ENCODE measurements at regions not wholly inside any gene's neighbourhood (a gene's known extent, or its start where the extent isn't known, plus 50 kb on each side); places are given as distances from the start of the nearest gene placed in this dataset.

- no peak for DNase-seq
Measured at GRCh38 chr13:39981056-39981455, 325.6 kb downstream of the COG6 start.

GRCh38 chr13:39982745-39983144 is 327.3 kb downstream of the COG6 start:
- no peak for DNase-seq

- DNase-seq: no peak
Measured at GRCh38 chr13:39985071-39985470, 329.6 kb downstream of the COG6 start.

GRCh38 chr13:39988351-39988750 is 332.9 kb downstream of the COG6 start:
- DNase-seq: no peak

- no peak for DNase-seq
Measured at GRCh38 chr13:39998166-39998565, 342.7 kb downstream of the COG6 start.

GRCh38 chr13:40002016-40002415 is 346.6 kb downstream of the COG6 start:
- DNase-seq: no peak

- no peak for DNase-seq
Measured at GRCh38 chr13:40013554-40013953, 358.1 kb downstream of the COG6 start.

GRCh38 chr13:40016953-40017660 is 361.6 kb downstream of the COG6 start:
- no peak for DNase-seq

- no peak for DNase-seq
Measured at GRCh38 chr13:40017662-40018262, 362.3 kb downstream of the COG6 start.

GRCh38 chr13:40023595-40024203 is 368.2 kb downstream of the COG6 start:
- DNase-seq: no peak

GRCh38 chr13:40024204-40024966 is 368.9 kb downstream of the COG6 start:
- no peak for DNase-seq

- no peak for DNase-seq
Measured at GRCh38 chr13:40024967-40025714, 369.7 kb downstream of the COG6 start.

GRCh38 chr13:40026174-40026585 is 370.7 kb downstream of the COG6 start:
- no peak for DNase-seq

GRCh38 chr13:40026741-40027140 is 371.3 kb downstream of the COG6 start:
- no peak for DNase-seq

GRCh38 chr13:40028446-40028845 is 373.0 kb downstream of the COG6 start:
- no peak for DNase-seq

GRCh38 chr13:40031031-40031430 is 375.6 kb downstream of the COG6 start:
- DNase-seq: no peak

GRCh38 chr13:40039061-40039460 is 383.6 kb downstream of the COG6 start:
- DNase-seq: no peak

GRCh38 chr13:40042991-40043390 is 387.5 kb downstream of the COG6 start:
- DNase-seq: no peak

GRCh38 chr13:40043764-40044163 is 388.3 kb downstream of the COG6 start:
- DNase-seq: no peak

GRCh38 chr13:40047322-40047771 is 391.9 kb downstream of the COG6 start:
- no peak for DNase-seq

GRCh38 chr13:40048551-40048950 is 393.1 kb downstream of the COG6 start:
- DNase-seq: no peak

- no peak for DNase-seq
Measured at GRCh38 chr13:40052954-40053353, 397.5 kb downstream of the COG6 start.

- DNase-seq: no peak
Measured at GRCh38 chr13:40053401-40053800, 397.9 kb downstream of the COG6 start.

All from GDM1 (cell line).